ENCODE measurements at regions not wholly inside any gene's neighbourhood (a gene's known extent, or its start where the extent isn't known, plus 50 kb on each side); places are given as distances from the start of the nearest gene placed in this dataset.

DNA sequence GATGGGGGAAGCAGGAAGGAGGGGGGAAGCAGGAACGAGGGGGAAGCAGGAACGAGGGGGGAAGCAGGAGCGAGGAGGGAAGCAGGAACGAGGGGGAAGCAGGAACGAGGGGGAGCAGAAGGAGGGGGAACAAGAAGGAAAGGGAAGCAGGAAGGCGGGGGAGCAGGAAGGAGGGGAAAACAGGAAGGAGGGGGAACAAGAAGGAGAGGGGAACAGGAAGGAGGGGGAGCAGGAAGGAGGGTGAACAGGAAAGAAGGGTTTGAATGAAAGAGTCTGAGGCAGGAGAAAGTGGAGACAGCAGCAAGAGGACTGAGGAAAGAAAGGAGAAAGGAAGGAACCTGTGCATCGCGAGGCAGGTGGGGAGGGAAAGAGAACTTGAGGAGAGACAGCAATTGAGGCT lies 256.6 kb downstream of the PTEN start:
- Histone ChIP-seq H3K4me3 (ENCODE audit: control insufficient read depth in 2 of 3, extremely low read depth in 1 of 3, insufficient read depth in 2 of 3, low read depth in 1 of 3, low read length in 3 of 3) (no peak overlapping the region), H3K27me3 (ENCODE audit: control insufficient read depth, extremely low read depth, insufficient read depth, low read length) (no peaks in the 10 kb centered on the region), H3K36me3 (ENCODE audit: control insufficient read depth in 2 of 2, extremely low read depth in 1 of 2, insufficient read depth in 2 of 2, low read length in 2 of 2) (no peaks in the 10 kb centered on the region), H3K4me2 (ENCODE audit: control insufficient read depth, extremely low read depth, insufficient read depth, low read depth, low read length) (no peak overlapping the region), H3K9ac (ENCODE audit: control insufficient read depth, extremely low read depth, insufficient read depth, low read length) (no peak overlapping the region), H3K9me1 (ENCODE audit: control insufficient read depth, extremely low read depth, insufficient read depth, low read length) (no peaks in the 10 kb centered on the region), H2AFZ (ENCODE audit: control insufficient read depth, low read length) (no peak overlapping the region), H4K20me1 (ENCODE audit: control insufficient read depth, extremely low read depth, insufficient read depth, low read length) (no peaks in the 10 kb centered on the region), H3K4me1 (ENCODE audit: control insufficient read depth, extremely low read depth, insufficient read depth, low read length) (peaks cover 19% of the 10 kb centered on the region), H3K27ac (ENCODE audit: control insufficient read depth, insufficient read depth, low read length) (no peak overlapping the region), H3K9me3 (ENCODE audit: control insufficient read depth, low read depth, low read length) (no peaks in the 10 kb centered on the region), H3K79me2 (ENCODE audit: control insufficient read depth, insufficient read depth, low read length) (no peaks in the 10 kb centered on the region)
- DNase-seq (ENCODE audit: low read depth, low spot score) (no peak), FAIRE-seq (no peak)
- dilution Hi-C loops (cut with MboI; ENCODE audit: extremely low pct_ligation_motif_present, low sequenced_read_pairs): no loop called here
- TF ChIP-seq, protein P1, sequence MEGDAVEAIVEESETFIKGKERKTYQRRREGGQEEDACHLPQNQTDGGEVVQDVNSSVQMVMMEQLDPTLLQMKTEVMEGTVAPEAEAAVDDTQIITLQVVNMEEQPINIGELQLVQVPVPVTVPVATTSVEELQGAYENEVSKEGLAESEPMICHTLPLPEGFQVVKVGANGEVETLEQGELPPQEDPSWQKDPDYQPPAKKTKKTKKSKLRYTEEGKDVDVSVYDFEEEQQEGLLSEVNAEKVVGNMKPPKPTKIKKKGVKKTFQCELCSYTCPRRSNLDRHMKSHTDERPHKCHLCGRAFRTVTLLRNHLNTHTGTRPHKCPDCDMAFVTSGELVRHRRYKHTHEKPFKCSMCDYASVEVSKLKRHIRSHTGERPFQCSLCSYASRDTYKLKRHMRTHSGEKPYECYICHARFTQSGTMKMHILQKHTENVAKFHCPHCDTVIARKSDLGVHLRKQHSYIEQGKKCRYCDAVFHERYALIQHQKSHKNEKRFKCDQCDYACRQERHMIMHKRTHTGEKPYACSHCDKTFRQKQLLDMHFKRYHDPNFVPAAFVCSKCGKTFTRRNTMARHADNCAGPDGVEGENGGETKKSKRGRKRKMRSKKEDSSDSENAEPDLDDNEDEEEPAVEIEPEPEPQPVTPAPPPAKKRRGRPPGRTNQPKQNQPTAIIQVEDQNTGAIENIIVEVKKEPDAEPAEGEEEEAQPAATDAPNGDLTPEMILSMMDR (optimal IDR thresholded peaks at IDR 0.05 in 1 of 3, IDR thresholded peaks at IDR 0.05 in 1 of 3, conservative IDR thresholded peaks at IDR 0.05 in 1 of 3; ENCODE audit: extremely low read depth in 1 of 3, insufficient read depth in 2 of 3, low read length in 3 of 3): no peak
- no peak for TF ChIP-seq EZH2 (IDR thresholded peaks at IDR 0.05; ENCODE audit: low read length)

DNA sequence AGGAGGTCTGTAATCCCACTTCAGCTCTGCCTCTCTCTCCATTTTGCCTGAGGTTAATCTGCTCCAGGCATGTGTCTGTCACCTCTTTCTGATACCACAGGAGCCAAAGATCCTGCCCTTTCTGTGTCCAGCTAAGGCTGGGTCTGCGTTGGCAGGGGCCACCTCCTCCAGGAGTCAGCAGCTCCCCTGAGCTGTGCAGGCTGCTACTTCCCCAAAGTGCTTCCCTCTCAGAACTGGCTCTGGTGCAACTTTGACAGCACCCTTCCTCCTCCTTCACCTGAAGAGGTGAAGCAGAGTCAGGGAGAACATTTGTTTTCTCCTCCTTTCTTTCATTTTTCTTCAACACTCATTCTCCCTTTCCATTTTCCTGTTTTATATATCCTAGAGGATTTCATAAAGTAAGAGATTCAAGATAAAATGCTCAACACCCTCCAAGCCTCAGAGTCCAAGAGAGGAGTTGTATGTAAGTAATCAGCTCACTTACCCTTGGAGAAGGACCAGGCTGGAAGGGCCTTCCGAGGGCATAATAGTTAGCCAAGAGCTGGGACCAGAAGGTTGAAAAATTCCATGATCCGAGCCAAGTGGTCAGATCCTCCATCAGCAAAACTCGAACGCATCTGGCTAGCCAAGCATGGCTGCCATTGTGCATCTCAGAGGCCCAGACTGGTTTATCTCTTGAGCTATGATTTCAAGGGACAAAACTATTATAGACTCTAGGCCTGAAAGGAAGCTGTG lies 257.3 kb downstream of the PTEN start:
- Histone ChIP-seq H3K79me2 (ENCODE audit: control insufficient read depth, insufficient read depth, low read length) (no peaks in the 10 kb centered on the region), H3K4me2 (ENCODE audit: control insufficient read depth, extremely low read depth, insufficient read depth, low read depth, low read length) (no peak overlapping the region), H2AFZ (ENCODE audit: control insufficient read depth, low read length) (no peak overlapping the region), H3K36me3 (ENCODE audit: control insufficient read depth in 2 of 2, extremely low read depth in 1 of 2, insufficient read depth in 2 of 2, low read length in 2 of 2) (no peaks in the 10 kb centered on the region), H3K27ac (ENCODE audit: control insufficient read depth, insufficient read depth, low read length) (no peak overlapping the region), H3K4me3 (ENCODE audit: control insufficient read depth in 2 of 3, extremely low read depth in 1 of 3, insufficient read depth in 2 of 3, low read depth in 1 of 3, low read length in 3 of 3) (no peak overlapping the region), H3K4me1 (ENCODE audit: control insufficient read depth, extremely low read depth, insufficient read depth, low read length) (peaks cover 17% of the 10 kb centered on the region), H3K9me1 (ENCODE audit: control insufficient read depth, extremely low read depth, insufficient read depth, low read length) (no peaks in the 10 kb centered on the region), H4K20me1 (ENCODE audit: control insufficient read depth, extremely low read depth, insufficient read depth, low read length) (no peaks in the 10 kb centered on the region), H3K9me3 (ENCODE audit: control insufficient read depth, low read depth, low read length) (no peaks in the 10 kb centered on the region), H3K9ac (ENCODE audit: control insufficient read depth, extremely low read depth, insufficient read depth, low read length) (no peak overlapping the region), H3K27me3 (ENCODE audit: control insufficient read depth, extremely low read depth, insufficient read depth, low read length) (no peaks in the 10 kb centered on the region)
- TF ChIP-seq EZH2 (IDR thresholded peaks at IDR 0.05; ENCODE audit: low read length): no peak
- TF ChIP-seq, protein P1 (optimal IDR thresholded peaks at IDR 0.05 in 1 of 3, IDR thresholded peaks at IDR 0.05 in 1 of 3, conservative IDR thresholded peaks at IDR 0.05 in 1 of 3; ENCODE audit: extremely low read depth in 1 of 3, insufficient read depth in 2 of 3, low read length in 3 of 3): no peak
- FAIRE-seq (no peak), DNase-seq (ENCODE audit: low read depth, low spot score) (no peak)
- dilution Hi-C loops (cut with MboI; ENCODE audit: extremely low pct_ligation_motif_present, low sequenced_read_pairs): no loop called here
